Breast epithelium (tissue), 4 donors: ENCODE measurements at regions not wholly inside any gene's neighbourhood (a gene's known extent, or its start where the extent isn't known, plus 50 kb on each side); places are given as distances from the start of the nearest gene placed in this dataset.

Source experiments
- DNase-seq, 2 donors: peaks; one replicate each; pipeline ENCODE4 v3.0.0-alpha.2; 2019; ENCODE audit warnings: low spot score in 2 of 2
- H3K27ac ChIP-seq, 2 donors: fragments of 200-600 bp; sonication (generic) in 1 of 2; one replicate each; pipeline ENCODE4 v1.5.1; 2016 to 2019; ENCODE audit warnings: mild to moderate bottlenecking in 1 of 2
- H3K27me3 ChIP-seq, 2 donors: fragments of 200-600 bp; sonication (generic) in 1 of 2; one replicate each; pipeline versions ENCODE4 v1.5.1 to v1.6.0; 2017 to 2019; ENCODE audit warnings: control low read depth in 1 of 2, mild to moderate bottlenecking in 1 of 2
- H3K36me3 ChIP-seq: fragments of 200-600 bp; one replicate; pipeline ENCODE4 v1.5.1; 2019
- H3K4me1 ChIP-seq, 2 donors: fragments of 200-600 bp; sonication (generic); one replicate each; pipeline ENCODE4 v1.5.1; 2016 to 2019; ENCODE audit warnings: control low read depth in 1 of 2
- H3K4me3 ChIP-seq, 3 donors: fragments of 200-600 bp; sonication (generic); 1 replicate in 2 of 3; 2 replicates in 1 of 3; pipeline ENCODE4 v1.5.1; 2016 to 2019; ENCODE audit warnings: mild to moderate bottlenecking in 3 of 3, moderate library complexity in 2 of 3
- H3K9me3 ChIP-seq, 2 donors: fragments of 200-600 bp; sonication (generic) in 1 of 2; one replicate each; pipeline ENCODE4 v1.5.1; 2016 to 2019; ENCODE audit warnings: control low read depth in 1 of 2
- CTCF ChIP-seq, 3 donors: fragments of 450-650 bp; IDR thresholded peaks; one replicate each; pipeline ENCODE4 v1.5.1; 2016 to 2017; ENCODE audit warnings: antibody characterized with exemption in 3 of 3, mild to moderate bottlenecking in 3 of 3, moderate library complexity in 3 of 3
- POLR2A ChIP-seq: fragments of 450-650 bp; IDR thresholded peaks from one replicate; pipeline ENCODE4 v1.6.1; 2016; ENCODE audit warnings: antibody characterized with exemption, mild to moderate bottlenecking, moderate library complexity
- POLR2AphosphoS5 ChIP-seq, 3 donors: sonication (generic); formaldehyde crosslinking; IDR thresholded peaks; one replicate each; pipeline ENCODE4 v1.6.1; 2017; ENCODE audit warnings: antibody characterized with exemption in 3 of 3
- intact Hi-C: fragments of 100-400 bp; cut with DNase I; formaldehyde crosslinking; loops from one replicate; pipeline ENCODE4 v1.15.1; 2023; ENCODE audit warnings: low total_unique reads

- intact Hi-C loops: no loop called here
- H3K9me3 ChIP-seq: no peaks in the 10 kb centered on the region
- H3K4me1 ChIP-seq: no peaks in the 10 kb centered on the region
- H3K27ac ChIP-seq: no peak overlapping the region
- no peak for DNase-seq
- no peaks in the 10 kb centered on the region for H3K27me3 ChIP-seq
- TF ChIP-seq POLR2A: no peak
- no peak for TF ChIP-seq POLR2AphosphoS5 (IDR thresholded peaks at IDR 0.05)
- TF ChIP-seq CTCF (IDR thresholded peaks at IDR 0.05): no peak
- H3K36me3 ChIP-seq: no peaks in the 10 kb centered on the region
- no peak overlapping the region for H3K4me3 ChIP-seq
Measured at GRCh38 chr17:12521416-12521815, 144.3 kb upstream of the MYOCD start.

GRCh38 chr17:12522336-12522735 is 143.4 kb upstream of the MYOCD start:
- TF ChIP-seq CTCF (IDR thresholded peaks at IDR 0.05) (no peak), POLR2AphosphoS5 (IDR thresholded peaks at IDR 0.05) (no peak), POLR2A (no peak)
- Histone ChIP-seq H3K4me1 (no peaks in the 10 kb centered on the region), H3K27me3 (no peaks in the 10 kb centered on the region), H3K4me3 (no peak overlapping the region), H3K36me3 (no peaks in the 10 kb centered on the region), H3K9me3 (no peaks in the 10 kb centered on the region), H3K27ac (no peak overlapping the region)
- no peak for DNase-seq
- intact Hi-C loops: no loop called here

DNA sequence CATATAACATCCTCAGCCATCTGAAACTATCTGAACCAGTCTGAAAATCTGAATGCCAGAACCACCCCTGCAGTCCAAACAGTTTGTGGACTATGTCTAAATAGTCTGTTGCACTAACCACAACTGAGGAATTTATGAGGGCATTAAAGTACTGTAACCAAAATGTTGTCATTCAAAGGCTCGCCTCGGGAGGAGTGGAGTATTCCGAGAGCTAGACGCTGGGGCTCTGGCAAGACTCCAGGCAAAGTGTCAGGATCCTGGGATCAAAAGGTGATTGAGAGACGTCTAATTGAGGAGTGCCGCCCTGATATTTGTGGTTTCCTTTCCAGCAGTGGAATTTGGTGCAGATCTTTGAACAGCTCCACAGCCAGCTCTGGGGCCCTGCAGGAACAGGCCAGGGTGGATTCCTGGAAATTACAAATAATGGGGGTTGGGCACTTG is 142.9 kb upstream of the MYOCD start:
- DNase-seq: no peak

DNA sequence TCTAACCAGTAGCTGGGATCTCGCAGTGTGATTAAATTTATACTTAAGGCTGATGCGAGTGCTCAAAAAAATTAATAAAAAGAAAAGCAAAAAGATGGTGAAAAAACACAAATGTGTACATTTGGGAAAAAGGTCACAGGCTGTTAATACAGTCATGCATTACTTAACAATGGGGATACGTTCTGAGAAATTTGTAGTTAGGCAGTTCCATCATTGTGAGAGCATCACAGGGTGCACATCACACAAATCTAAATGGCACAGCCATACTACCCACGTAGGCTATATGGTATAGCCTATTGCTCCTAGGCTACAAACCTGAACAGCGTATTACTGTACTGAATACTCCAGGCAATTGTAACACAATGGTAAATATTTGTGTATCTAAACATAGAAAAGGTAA is 142.4 kb upstream of the MYOCD start:
- DNase-seq: no peak
- no peak overlapping the region for H3K27ac ChIP-seq
- TF ChIP-seq POLR2A (no peak), CTCF (IDR thresholded peaks at IDR 0.05) (no peak), POLR2AphosphoS5 (IDR thresholded peaks at IDR 0.05) (no peak)
- no peak overlapping the region for H3K4me3 ChIP-seq
- no peaks in the 10 kb centered on the region for H3K27me3 ChIP-seq
- no peaks in the 10 kb centered on the region for H3K36me3 ChIP-seq
- H3K9me3 ChIP-seq: no peaks in the 10 kb centered on the region
- no peaks in the 10 kb centered on the region for H3K4me1 ChIP-seq
- intact Hi-C loops: no loop called here

More for the DNA sequence above, 142.9 kb upstream of the MYOCD start:
- H3K4me3 ChIP-seq: no peak overlapping the region
- no peaks in the 10 kb centered on the region for H3K9me3 ChIP-seq
- no peak overlapping the region for H3K27ac ChIP-seq
- no peaks in the 10 kb centered on the region for H3K4me1 ChIP-seq
- intact Hi-C loops: no loop called here
- TF ChIP-seq POLR2AphosphoS5 (IDR thresholded peaks at IDR 0.05): no peak
- TF ChIP-seq POLR2A: no peak
- TF ChIP-seq CTCF (IDR thresholded peaks at IDR 0.05): no peak
- H3K36me3 ChIP-seq: no peaks in the 10 kb centered on the region
- H3K27me3 ChIP-seq: no peaks in the 10 kb centered on the region

DNA sequence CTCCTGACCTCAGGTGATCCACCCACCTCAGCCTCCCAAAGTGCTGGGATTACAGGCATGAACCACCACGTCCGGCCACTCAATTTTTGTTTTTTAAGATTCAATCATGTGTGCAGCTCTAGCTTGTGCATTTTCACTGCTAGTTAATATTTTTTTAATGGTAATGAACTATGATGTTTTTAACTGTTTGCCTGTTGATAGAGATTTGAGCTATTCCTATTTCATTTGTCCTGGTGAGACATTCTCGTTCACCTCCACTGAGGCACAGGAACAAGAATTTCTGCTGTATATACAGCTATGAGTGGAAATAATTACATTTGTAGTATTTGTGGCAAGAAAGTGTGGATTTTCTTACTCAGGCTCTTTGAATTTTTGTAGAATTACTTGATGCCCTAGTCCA is 137.7 kb upstream of the MYOCD start:
- H3K9me3 ChIP-seq: no peaks in the 10 kb centered on the region
- no peaks in the 10 kb centered on the region for H3K27me3 ChIP-seq
- intact Hi-C loops: no loop called here
- H3K4me1 ChIP-seq: no peaks in the 10 kb centered on the region
- H3K36me3 ChIP-seq: no peaks in the 10 kb centered on the region
- TF ChIP-seq POLR2A: no peak
- no peak for TF ChIP-seq POLR2AphosphoS5 (IDR thresholded peaks at IDR 0.05)
- no peak for TF ChIP-seq CTCF (IDR thresholded peaks at IDR 0.05)
- no peak overlapping the region for H3K27ac ChIP-seq
- no peak for DNase-seq
- H3K4me3 ChIP-seq: no peak overlapping the region
